A673 (cell line): ENCODE measurements at regions not wholly inside any gene's neighbourhood (a gene's known extent, or its start where the extent isn't known, plus 50 kb on each side); places are given as distances from the start of the nearest gene placed in this dataset.

Source experiments
- BruUV-seq: library from RNA; stranded (reverse); fragments of 400-500 nt; replicated peaks from 2 replicates; lab custom pipeline; 2021; lab: Mats Ljungman, UMichigan
- CTCF ChIA-PET: fragments of 300-600 bp; sonication (Branson Sonifier 250); formaldehyde crosslinking; loops from one replicate; lab custom pipeline; 2022; ENCODE audit warnings: antibody characterized with exemption; lab: Charles Lee
- POLR2A ChIA-PET: fragments of 300-600 bp; sonication (Branson Sonifier 250); formaldehyde crosslinking; loops from one replicate; lab custom pipeline; 2022; ENCODE audit warnings: antibody characterized with exemption; ENCODE audit not compliant: low non-redundant PET; lab: Charles Lee
- DNase-seq: peaks from one replicate; pipeline ENCODE4 v3.0.0-alpha.2; 2015; ENCODE audit warnings: low spot score
- H3K27ac ChIP-seq: fragments of 200-600 bp; sonication (generic); 2 replicates; pipeline ENCODE4 v1.5.1; 2016; ENCODE audit warnings: mixed run types, low read depth, mild to moderate bottlenecking, mixed read lengths, antibody characterized with exemption, low read length; ENCODE audit not compliant: poor library complexity, severe bottlenecking
- H3K27me3 ChIP-seq: fragments of 200-600 bp; sonication (generic); replicated peaks from 2 replicates; pipeline ENCODE4 v1.6.1; 2017; ENCODE audit warnings: mixed run types, low read depth, mild to moderate bottlenecking, mixed read lengths, antibody characterized with exemption, low read length; ENCODE audit not compliant: insufficient read depth, poor library complexity
- H3K36me3 ChIP-seq: fragments of 200-600 bp; sonication (generic); 2 replicates; pipeline ENCODE4 v1.6.1; 2016; ENCODE audit warnings: mixed run types, mild to moderate bottlenecking, mixed read lengths, antibody characterized with exemption, low read length; ENCODE audit not compliant: insufficient read depth, poor library complexity, severe bottlenecking
- H3K4me1 ChIP-seq: fragments of 200-600 bp; sonication (generic); 2 replicates; pipeline ENCODE4 v1.6.1; 2017; ENCODE audit warnings: mixed run types, mild to moderate bottlenecking, mixed read lengths, antibody characterized with exemption, low read length; ENCODE audit not compliant: insufficient read depth, poor library complexity, severe bottlenecking
- H3K4me3 ChIP-seq: fragments of 200-600 bp; sonication (generic); 2 replicates; pipeline ENCODE4 v1.5.1; 2016; ENCODE audit warnings: low read depth, mixed run types, mild to moderate bottlenecking, mixed read lengths, low read length; ENCODE audit not compliant: poor library complexity, severe bottlenecking
- H3K9me3 ChIP-seq: fragments of 200-600 bp; sonication (generic); 2 replicates; pipeline ENCODE4 v1.6.1; 2016; ENCODE audit warnings: mixed run types, low read depth, mild to moderate bottlenecking, mixed read lengths, antibody characterized with exemption, low read length; ENCODE audit not compliant: poor library complexity, severe bottlenecking
- EZH2 ChIP-seq: fragments of 200-600 bp; sonication (generic); IDR thresholded peaks from 2 replicates; pipeline ENCODE4 v1.6.1; 2017; ENCODE audit warnings: borderline replicate concordance, low read depth, mild to moderate bottlenecking, mixed read lengths, antibody characterized with exemption, low read length; ENCODE audit not compliant: poor library complexity, severe bottlenecking
- intact Hi-C: fragments of 100-400 bp; cut with micrococcal nuclease; formaldehyde crosslinking; loops from one replicate; pipeline ENCODE4 v1.10.0; 2022; ENCODE audit not compliant: unreplicated experiment
- TF ChIP-seq, protein P1 (sequence below): fragments of 300-800, 200-600 bp; sonication (generic); conservative IDR thresholded peaks from 2 replicates; pipeline ENCODE4 v1.5.1; 2017; ENCODE audit warnings: low read depth, mild to moderate bottlenecking, antibody characterized with exemption, low read length, moderate library complexity, mixed read lengths

DNA sequence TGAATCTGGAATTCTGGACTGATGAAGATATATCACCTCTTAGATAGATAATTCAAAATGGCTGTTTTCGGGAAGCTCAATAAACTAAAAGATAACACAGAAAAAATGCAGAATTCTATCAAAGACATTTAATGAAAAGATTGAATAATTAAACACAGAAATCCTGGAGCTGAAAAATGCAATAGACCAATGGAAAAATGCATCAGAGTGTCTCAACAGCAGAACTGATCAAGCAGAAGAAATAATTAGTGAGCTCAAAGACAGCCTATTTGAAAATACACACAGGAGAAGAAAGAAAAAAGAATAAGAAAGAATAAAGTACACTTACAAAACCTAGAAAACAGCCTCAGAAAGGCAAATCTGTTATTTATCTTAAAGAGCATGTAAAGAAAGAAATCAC lies 356.4 kb upstream of the B3GAT1 start:
- Histone ChIP-seq H3K27me3 (no peaks in the 10 kb centered on the region), H3K4me1 (no peaks in the 10 kb centered on the region), H3K36me3 (no peaks in the 10 kb centered on the region), H3K9me3 (peaks cover 6% of the 10 kb centered on the region), H3K4me3 (no peak overlapping the region), H3K27ac (no peak overlapping the region)
- ChIA-PET POLR2A (no interaction called here), CTCF (no interaction called here)
- no peak for DNase-seq
- BruUV-seq = no TSS peak
- intact Hi-C loops = no loop called here
- TF ChIP-seq, protein P1, sequence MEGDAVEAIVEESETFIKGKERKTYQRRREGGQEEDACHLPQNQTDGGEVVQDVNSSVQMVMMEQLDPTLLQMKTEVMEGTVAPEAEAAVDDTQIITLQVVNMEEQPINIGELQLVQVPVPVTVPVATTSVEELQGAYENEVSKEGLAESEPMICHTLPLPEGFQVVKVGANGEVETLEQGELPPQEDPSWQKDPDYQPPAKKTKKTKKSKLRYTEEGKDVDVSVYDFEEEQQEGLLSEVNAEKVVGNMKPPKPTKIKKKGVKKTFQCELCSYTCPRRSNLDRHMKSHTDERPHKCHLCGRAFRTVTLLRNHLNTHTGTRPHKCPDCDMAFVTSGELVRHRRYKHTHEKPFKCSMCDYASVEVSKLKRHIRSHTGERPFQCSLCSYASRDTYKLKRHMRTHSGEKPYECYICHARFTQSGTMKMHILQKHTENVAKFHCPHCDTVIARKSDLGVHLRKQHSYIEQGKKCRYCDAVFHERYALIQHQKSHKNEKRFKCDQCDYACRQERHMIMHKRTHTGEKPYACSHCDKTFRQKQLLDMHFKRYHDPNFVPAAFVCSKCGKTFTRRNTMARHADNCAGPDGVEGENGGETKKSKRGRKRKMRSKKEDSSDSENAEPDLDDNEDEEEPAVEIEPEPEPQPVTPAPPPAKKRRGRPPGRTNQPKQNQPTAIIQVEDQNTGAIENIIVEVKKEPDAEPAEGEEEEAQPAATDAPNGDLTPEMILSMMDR = no peak
- TF ChIP-seq EZH2 = no peak

GRCh38 chr11:134765565-134765964 lies 353.5 kb upstream of the B3GAT1 start:
- DNase-seq = no peak
- H3K9me3 ChIP-seq = peaks cover 6% of the 10 kb centered on the region
- H3K4me3 ChIP-seq = no peak overlapping the region
- ChIA-PET CTCF (no interaction called here), POLR2A (no interaction called here)
- no peaks in the 10 kb centered on the region for H3K27me3 ChIP-seq
- no peaks in the 10 kb centered on the region for H3K4me1 ChIP-seq
- intact Hi-C loops = no loop called here
- TF ChIP-seq, protein P1 = no peak
- no peak for TF ChIP-seq EZH2
- H3K36me3 ChIP-seq = no peaks in the 10 kb centered on the region
- BruUV-seq = no TSS peak
- H3K27ac ChIP-seq = no peak overlapping the region

DNA sequence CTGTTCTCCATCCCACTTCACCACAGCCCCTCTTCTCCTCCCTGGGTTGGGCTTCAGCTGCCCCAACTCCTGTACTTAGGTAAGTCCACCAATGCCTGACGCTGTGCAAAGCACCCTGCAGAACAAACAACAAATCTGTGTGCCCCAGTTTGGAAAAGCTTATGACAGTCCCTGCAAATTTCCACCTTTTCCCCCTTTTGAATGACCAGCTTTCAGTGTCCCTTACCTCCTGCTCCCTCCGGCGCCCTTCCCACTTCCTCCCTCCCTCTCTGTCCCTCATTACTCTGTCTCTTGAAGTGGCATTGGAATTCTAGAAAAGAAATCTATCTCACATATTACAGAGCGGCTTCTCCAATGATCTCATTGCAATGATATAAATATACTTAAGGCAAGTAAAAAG lies 352.9 kb upstream of the B3GAT1 start:
- TF ChIP-seq EZH2 = no peak
- TF ChIP-seq, protein P1 = no peak
- intact Hi-C loops = no loop called here
- no peak for DNase-seq
- no peaks in the 10 kb centered on the region for H3K27me3 ChIP-seq
- POLR2A ChIA-PET = no interaction called here
- no peak overlapping the region for H3K4me3 ChIP-seq
- CTCF ChIA-PET = no interaction called here
- no peaks in the 10 kb centered on the region for H3K36me3 ChIP-seq
- no TSS peak for BruUV-seq
- H3K9me3 ChIP-seq = peaks cover 6% of the 10 kb centered on the region
- H3K4me1 ChIP-seq = no peaks in the 10 kb centered on the region
- H3K27ac ChIP-seq = no peak overlapping the region
